ENCODE measurements at regions not wholly inside any gene's neighbourhood (a gene's known extent, or its start where the extent isn't known, plus 50 kb on each side); places are given as distances from the start of the nearest gene placed in this dataset.

GRCh38 chr14:25461780-25462179 lies 411.8 kb upstream of the STXBP6 start:
- TF ChIP-seq, protein P1, sequence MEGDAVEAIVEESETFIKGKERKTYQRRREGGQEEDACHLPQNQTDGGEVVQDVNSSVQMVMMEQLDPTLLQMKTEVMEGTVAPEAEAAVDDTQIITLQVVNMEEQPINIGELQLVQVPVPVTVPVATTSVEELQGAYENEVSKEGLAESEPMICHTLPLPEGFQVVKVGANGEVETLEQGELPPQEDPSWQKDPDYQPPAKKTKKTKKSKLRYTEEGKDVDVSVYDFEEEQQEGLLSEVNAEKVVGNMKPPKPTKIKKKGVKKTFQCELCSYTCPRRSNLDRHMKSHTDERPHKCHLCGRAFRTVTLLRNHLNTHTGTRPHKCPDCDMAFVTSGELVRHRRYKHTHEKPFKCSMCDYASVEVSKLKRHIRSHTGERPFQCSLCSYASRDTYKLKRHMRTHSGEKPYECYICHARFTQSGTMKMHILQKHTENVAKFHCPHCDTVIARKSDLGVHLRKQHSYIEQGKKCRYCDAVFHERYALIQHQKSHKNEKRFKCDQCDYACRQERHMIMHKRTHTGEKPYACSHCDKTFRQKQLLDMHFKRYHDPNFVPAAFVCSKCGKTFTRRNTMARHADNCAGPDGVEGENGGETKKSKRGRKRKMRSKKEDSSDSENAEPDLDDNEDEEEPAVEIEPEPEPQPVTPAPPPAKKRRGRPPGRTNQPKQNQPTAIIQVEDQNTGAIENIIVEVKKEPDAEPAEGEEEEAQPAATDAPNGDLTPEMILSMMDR (conservative IDR thresholded peaks at IDR 0.05 in 1 of 2, IDR thresholded peaks at IDR 0.05 in 1 of 2; ENCODE audit: low read depth in 1 of 2, low read length in 2 of 2) = no peak
- no peak for TF ChIP-seq EZH2 (IDR thresholded peaks at IDR 0.05; ENCODE audit: low read length, missing control alignments)

All from fibroblast of lung (primary cell).